Neuronal stem cell (in vitro differentiated cells): ENCODE measurements at regions not wholly inside any gene's neighbourhood (a gene's known extent, or its start where the extent isn't known, plus 50 kb on each side); places are given as distances from the start of the nearest gene placed in this dataset.

Experiments
- DNase-seq: peaks from one replicate; pipeline ENCODE4 v3.0.0-alpha.2; 2013; ENCODE audit warnings: low spot score
- H2AFZ ChIP-seq: one replicate; pipeline ENCODE4 v1.6.1; 2013; ENCODE audit warnings: mild to moderate bottlenecking, low read length, inconsistent platforms
- H2AK5ac ChIP-seq: 2 replicates; pipeline ENCODE4 v1.6.1; 2013; ENCODE audit warnings: low read depth, mild to moderate bottlenecking, inconsistent platforms, low read length, moderate library complexity, mixed read lengths
- H2BK120ac ChIP-seq: 2 replicates; pipeline ENCODE4 v1.6.1; 2013; ENCODE audit warnings: low read depth, mild to moderate bottlenecking, inconsistent platforms, low read length, moderate library complexity, mixed read lengths
- H2BK12ac ChIP-seq: one replicate; pipeline ENCODE4 v1.6.1; 2013; ENCODE audit warnings: low read length, inconsistent platforms
- H2BK15ac ChIP-seq: 2 replicates; pipeline ENCODE4 v1.6.1; 2013; ENCODE audit warnings: mild to moderate bottlenecking, low read length, inconsistent platforms, mixed read lengths
- H2BK5ac ChIP-seq: one replicate; pipeline ENCODE4 v1.6.1; 2013; ENCODE audit warnings: inconsistent platforms, mild to moderate bottlenecking, low read length, moderate library complexity
- H3K14ac ChIP-seq: one replicate; pipeline ENCODE4 v1.6.1; 2013; ENCODE audit warnings: low read length, inconsistent platforms
- H3K18ac ChIP-seq: 2 replicates; pipeline ENCODE4 v1.6.1; 2013; ENCODE audit warnings: low read length, inconsistent platforms
- H3K23ac ChIP-seq: 2 replicates; pipeline ENCODE4 v1.6.1; 2013; ENCODE audit warnings: low read depth, mild to moderate bottlenecking, mixed read lengths, low read length, inconsistent platforms; ENCODE audit not compliant: poor library complexity
- H3K27ac ChIP-seq: replicated peaks from 3 replicates; pipeline ENCODE4 v1.5.1; 2013; ENCODE audit warnings: low read length, inconsistent platforms
- H3K27me3 ChIP-seq, 3 experiments: 2 replicates each; pipeline ENCODE4 v1.6.1; 2013; ENCODE audit warnings: low read length in 3 of 3, mild to moderate bottlenecking in 2 of 3, inconsistent platforms in 1 of 3, low read depth in 1 of 3, mixed read lengths in 1 of 3, moderate library complexity in 1 of 3; ENCODE audit not compliant: control insufficient read depth in 3 of 3, insufficient read depth in 3 of 3
- H3K36me3 ChIP-seq, 2 donors: replicated peaks in 1 of 2; 2 replicates each; pipeline ENCODE4 v1.6.1; 2013; ENCODE audit warnings: low read length in 2 of 2; ENCODE audit not compliant: control insufficient read depth in 2 of 2, insufficient read depth in 2 of 2
- H3K4ac ChIP-seq: 2 replicates; pipeline ENCODE4 v1.6.1; 2013; ENCODE audit warnings: inconsistent platforms, mild to moderate bottlenecking, low read length, moderate library complexity
- H3K4me1 ChIP-seq, 2 donors: 1 replicate in 1 of 2; 2 replicates in 1 of 2; pipeline ENCODE4 v1.6.1; 2013; ENCODE audit warnings: low read length in 2 of 2, low read depth in 1 of 2; ENCODE audit not compliant: control insufficient read depth in 2 of 2, insufficient read depth in 1 of 2
- H3K4me2 ChIP-seq: one replicate; pipeline ENCODE4 v1.6.1; 2013; ENCODE audit warnings: mild to moderate bottlenecking, low read length, inconsistent platforms; ENCODE audit not compliant: insufficient read depth, poor library complexity, severe bottlenecking
- H3K4me3 ChIP-seq, 2 donors: 2 replicates each; pipeline ENCODE4 v1.5.1; 2013; ENCODE audit warnings: low read length in 2 of 2, mild to moderate bottlenecking in 2 of 2, inconsistent platforms in 1 of 2, moderate library complexity in 1 of 2
- H3K79me1 ChIP-seq: one replicate; pipeline ENCODE4 v1.6.1; 2013; ENCODE audit warnings: low read depth, mild to moderate bottlenecking, inconsistent platforms, low read length, moderate library complexity
- H3K9ac ChIP-seq: one replicate; pipeline ENCODE4 v1.6.1; 2013; ENCODE audit warnings: mild to moderate bottlenecking, low read depth, low read length, inconsistent platforms; ENCODE audit not compliant: poor library complexity
- H3K9me3 ChIP-seq, 2 donors: replicated peaks in 1 of 2; 2 replicates each; pipeline versions ENCODE3 to v1.6.1; 2013; ENCODE audit warnings: low read length in 2 of 2, mild to moderate bottlenecking in 2 of 2, inconsistent platforms in 1 of 2, low read depth in 1 of 2, mixed read lengths in 1 of 2, moderate library complexity in 1 of 2; ENCODE audit not compliant: control insufficient read depth in 2 of 2, insufficient read depth in 1 of 2
- H4K8ac ChIP-seq: one replicate; pipeline ENCODE4 v1.6.1; 2013; ENCODE audit warnings: low read depth, mild to moderate bottlenecking, inconsistent platforms, low read length, moderate library complexity
- H4K91ac ChIP-seq: one replicate; pipeline ENCODE4 v1.6.1; 2013; ENCODE audit warnings: low read length, low read depth, mild to moderate bottlenecking, inconsistent platforms; ENCODE audit not compliant: poor library complexity
- WGBS, 2 donors: extraction: QIAGEN DNeasy Blood & Tissue Kit; methylation state at CpG; one replicate each; pipeline ENCODE4 v1.1.7; 2013; ENCODE audit warnings: missing lambda C conversion rate in 2 of 2, mixed read lengths in 1 of 2; ENCODE audit not compliant: insufficient read length in 2 of 2, insufficient replicate concordance in 1 of 2; ENCODE audit errors: extremely low coverage in 2 of 2; 5-methylcytosine and 5-hydroxymethylcytosine counted together

- Histone ChIP-seq H3K9me3 (no peaks in the 10 kb centered on the region), H3K9ac (no peak overlapping the region), H2BK15ac (no peak overlapping the region), H4K8ac (no peak overlapping the region), H3K23ac (no peak overlapping the region), H3K36me3 (no peaks in the 10 kb centered on the region), H2BK120ac (no peak overlapping the region), H3K4ac (no peak overlapping the region), H3K79me1 (no peaks in the 10 kb centered on the region), H2AK5ac (no peak overlapping the region), H2BK5ac (no peak overlapping the region), H2AFZ (no peak overlapping the region), H3K27me3 (no peaks in the 10 kb centered on the region), H3K4me2 (no peak overlapping the region), H3K14ac (no peak overlapping the region), H3K4me1 (no peaks in the 10 kb centered on the region), H4K91ac (no peak overlapping the region), H2BK12ac (no peak overlapping the region), H3K27ac (no peak overlapping the region), H3K4me3 (no peak overlapping the region), H3K18ac (no peak overlapping the region)
- no peak for DNase-seq
- no CpG with 5 or more reads among the region's 9 CpGs for WGBS, 2 donors
Observed at GRCh38 chr16:75806487-75806886, 80.2 kb upstream of the CPHXL start.

DNA sequence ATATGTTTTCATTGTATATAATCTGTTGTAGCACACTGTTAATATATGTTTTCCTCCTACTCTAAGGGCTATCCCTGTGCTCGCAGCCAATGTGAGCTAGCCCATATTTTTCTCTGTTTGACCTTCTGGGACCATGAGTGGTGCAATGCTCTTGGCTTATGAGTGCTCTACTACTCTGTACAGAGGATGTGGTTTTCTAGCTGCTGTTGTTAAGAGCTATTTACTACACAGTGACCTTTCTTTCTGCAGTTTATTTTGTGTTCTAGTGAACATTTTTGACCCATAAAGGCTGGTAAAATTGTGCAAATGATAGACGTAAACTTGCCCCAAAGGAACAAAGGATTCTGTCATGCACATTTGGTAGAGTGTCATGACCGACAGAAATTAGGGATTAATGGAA is 84.1 kb upstream of the CPHXL start:
- H2BK5ac ChIP-seq = no peak overlapping the region
- no peak overlapping the region for H4K8ac ChIP-seq
- no peak overlapping the region for H2BK12ac ChIP-seq
- no peaks in the 10 kb centered on the region for H3K9me3 ChIP-seq
- no peak overlapping the region for H2AFZ ChIP-seq
- no peak overlapping the region for H3K9ac ChIP-seq
- H3K23ac ChIP-seq = no peak overlapping the region
- no peak overlapping the region for H3K4me2 ChIP-seq
- no peak overlapping the region for H3K14ac ChIP-seq
- no peak for DNase-seq
- no peaks in the 10 kb centered on the region for H3K4me1 ChIP-seq
- no peaks in the 10 kb centered on the region for H3K36me3 ChIP-seq
- H3K27ac ChIP-seq = no peak overlapping the region
- no CpG with 5 or more reads among the region's 3 CpGs for WGBS, 2 donors
- H3K27me3 ChIP-seq = no peaks in the 10 kb centered on the region
- no peak overlapping the region for H3K4ac ChIP-seq
- no peak overlapping the region for H3K4me3 ChIP-seq
- no peak overlapping the region for H2BK15ac ChIP-seq
- H2BK120ac ChIP-seq = no peak overlapping the region
- no peak overlapping the region for H4K91ac ChIP-seq
- no peaks in the 10 kb centered on the region for H3K79me1 ChIP-seq
- no peak overlapping the region for H3K18ac ChIP-seq
- no peak overlapping the region for H2AK5ac ChIP-seq

- Histone ChIP-seq H3K4ac (no peak overlapping the region), H3K4me3 (no peak overlapping the region), H3K4me1 (no peaks in the 10 kb centered on the region), H3K27me3 (no peaks in the 10 kb centered on the region), H4K91ac (no peak overlapping the region), H3K23ac (no peak overlapping the region), H3K4me2 (no peak overlapping the region), H3K36me3 (no peaks in the 10 kb centered on the region), H2AFZ (no peak overlapping the region), H2AK5ac (no peak overlapping the region), H3K18ac (no peak overlapping the region), H3K9me3 (no peaks in the 10 kb centered on the region), H3K9ac (no peak overlapping the region), H2BK12ac (no peak overlapping the region), H2BK120ac (no peak overlapping the region), H3K14ac (no peak overlapping the region), H3K27ac (no peak overlapping the region), H3K79me1 (no peaks in the 10 kb centered on the region), H4K8ac (no peak overlapping the region), H2BK5ac (no peak overlapping the region), H2BK15ac (no peak overlapping the region)
- WGBS, 2 donors = no CpG with 5 or more reads among the region's 9 CpGs
- no peak for DNase-seq
Observed at GRCh38 chr16:75811020-75811634, 84.8 kb upstream of the CPHXL start.

- Histone ChIP-seq H3K27ac (no peak overlapping the region), H2BK15ac (no peak overlapping the region), H2BK5ac (no peak overlapping the region), H3K27me3 (no peaks in the 10 kb centered on the region), H3K4ac (no peak overlapping the region), H3K9me3 (no peaks in the 10 kb centered on the region), H3K36me3 (no peaks in the 10 kb centered on the region), H2BK120ac (no peak overlapping the region), H3K23ac (no peak overlapping the region), H3K18ac (no peak overlapping the region), H3K9ac (no peak overlapping the region), H3K14ac (no peak overlapping the region), H2BK12ac (no peak overlapping the region), H4K8ac (no peak overlapping the region), H4K91ac (no peak overlapping the region), H3K4me2 (no peak overlapping the region), H3K4me1 (no peaks in the 10 kb centered on the region), H3K4me3 (no peak overlapping the region), H2AK5ac (no peak overlapping the region), H3K79me1 (no peaks in the 10 kb centered on the region), H2AFZ (no peak overlapping the region)
- DNase-seq = no peak
- no CpG with 5 or more reads among the region's 2 CpGs for WGBS, 2 donors
Observed at GRCh38 chr16:75818491-75818890, 92.2 kb upstream of the CPHXL start.
